Upper lobe of left lung (tissue), 4 donors: ENCODE measurements at regions not wholly inside any gene's neighbourhood (a gene's known extent, or its start where the extent isn't known, plus 50 kb on each side); places are given as distances from the start of the nearest gene placed in this dataset.

Source experiments
- CTCF ChIP-seq, 6 experiments: fragments of 450-650 bp in 4 of 6; fragments of 200-600 bp in 2 of 6; sonication (generic) in 2 of 6; IDR thresholded peaks; one replicate each; pipeline ENCODE4 v1.5.1; 2016 to 2019; ENCODE audit warnings: antibody characterized with exemption in 6 of 6
- POLR2AphosphoS5 ChIP-seq, 2 donors: sonication (generic); formaldehyde crosslinking; IDR thresholded peaks; one replicate each; pipeline ENCODE4 v1.5.1; 2017; ENCODE audit warnings: antibody characterized with exemption in 2 of 2

DNA sequence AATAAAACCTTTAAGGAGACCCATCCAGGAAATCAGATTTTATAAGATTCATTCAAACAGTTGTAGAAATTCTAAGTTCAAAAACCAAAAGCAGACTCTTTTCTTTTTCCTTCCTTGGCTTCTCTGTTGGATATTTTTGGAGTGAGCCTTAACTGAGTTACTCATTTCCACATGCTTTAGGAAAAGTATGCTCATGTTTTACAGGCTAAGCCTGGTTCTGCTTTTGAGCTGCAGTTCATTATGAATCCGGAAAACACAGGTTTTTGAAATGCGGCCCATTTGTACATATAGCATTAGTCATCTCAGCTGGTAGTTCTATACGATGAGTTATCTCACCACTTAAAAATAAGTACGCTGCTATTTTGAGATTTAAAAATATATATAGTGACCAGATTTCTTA, 156.6 kb upstream of the DMRT1 start:
- TF ChIP-seq CTCF (IDR thresholded peaks at IDR 0.05) (no peak), POLR2AphosphoS5 (IDR thresholded peaks at IDR 0.05) (no peak)
